EH (cell line): ENCODE measurements at regions not wholly inside any gene's neighbourhood (a gene's known extent, or its start where the extent isn't known, plus 50 kb on each side); places are given as distances from the start of the nearest gene placed in this dataset.
"Not testable (repeated sequence)": the region's sequence is repeated elsewhere in the genome, so short reads cannot be mapped to it uniquely, and the experiment has no call there.

Experiments
- DNase-seq: peaks from one replicate; pipeline ENCODE4 v3.0.0-alpha.2; 2015; ENCODE audit warnings: low read depth

DNA sequence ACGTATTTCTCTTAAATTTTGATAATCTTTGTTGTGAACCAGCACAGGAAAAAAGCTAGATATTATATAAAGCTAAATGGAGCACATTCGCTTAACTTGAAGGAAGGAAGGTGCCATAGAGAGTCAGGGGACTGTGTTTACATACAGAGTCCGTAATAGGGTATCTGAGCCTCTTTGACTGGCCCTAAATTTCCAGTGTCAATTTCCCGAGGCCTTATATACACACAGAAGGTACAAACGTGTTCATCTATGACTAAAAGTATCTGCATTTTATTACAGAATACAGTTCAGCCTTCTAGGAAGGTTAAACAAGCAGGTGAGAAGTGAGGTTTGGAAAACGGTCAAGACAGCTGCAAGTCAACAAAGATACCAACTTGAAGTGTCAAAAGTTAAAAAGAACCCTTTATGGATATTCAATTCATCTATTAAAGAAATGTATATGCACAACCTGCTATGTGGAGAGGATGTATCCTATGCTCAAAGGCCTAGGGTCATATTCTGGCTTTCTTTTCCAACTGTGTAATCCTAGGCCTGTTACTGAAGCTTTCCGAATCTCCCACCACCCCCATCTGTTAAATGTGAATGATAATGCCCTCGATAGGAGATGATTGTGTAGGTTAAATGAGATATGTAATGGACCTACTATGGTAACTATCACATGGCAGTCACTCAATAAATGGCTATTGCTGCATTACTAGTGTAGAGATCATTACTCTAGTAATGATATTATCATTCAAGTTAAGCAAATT, 263.7 kb upstream of the MAF start:
- no peak for DNase-seq

DNA sequence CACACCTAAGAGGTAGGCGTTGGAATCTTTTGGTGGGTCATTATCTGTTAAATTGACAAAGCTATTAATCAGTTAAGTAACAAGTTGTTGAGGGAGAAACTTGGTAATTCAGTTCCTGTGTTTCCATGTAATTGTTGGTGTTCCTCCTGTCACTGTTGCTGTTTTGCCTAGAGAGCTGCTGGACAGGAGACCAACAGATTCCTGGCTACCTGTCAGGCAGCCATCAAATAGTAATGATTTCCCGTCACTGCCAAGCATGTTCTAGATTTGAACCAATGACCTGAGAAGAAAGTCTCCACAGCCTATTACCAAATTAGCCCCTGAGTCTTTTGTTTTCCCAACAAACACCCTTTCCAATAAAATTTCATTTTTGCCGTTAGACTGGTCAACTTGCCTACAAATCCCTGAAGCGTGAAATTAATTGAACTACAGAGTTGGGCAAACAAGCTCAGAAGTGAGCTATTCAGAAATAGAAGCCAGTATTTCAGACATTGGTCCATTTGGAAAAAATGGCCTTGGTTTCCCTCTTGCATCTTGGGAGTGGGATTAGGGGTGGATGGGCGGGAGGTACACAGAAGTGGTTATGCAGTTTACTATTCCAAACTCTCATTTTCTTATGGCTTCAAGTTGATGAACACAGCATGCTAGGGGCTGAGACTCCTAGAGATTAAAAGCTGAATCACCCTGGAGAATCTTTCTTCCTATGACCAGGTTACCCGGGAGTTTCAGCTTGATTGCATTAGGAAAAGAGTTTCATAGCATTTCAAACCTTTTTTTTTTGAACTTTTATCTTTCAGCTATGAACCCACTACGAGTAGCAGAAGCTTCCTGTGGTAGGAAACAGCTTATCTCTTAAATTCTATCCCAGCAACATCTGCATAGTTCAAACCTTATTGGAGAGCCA, 262.8 kb upstream of the MAF start:
- no peak for DNase-seq

DNA sequence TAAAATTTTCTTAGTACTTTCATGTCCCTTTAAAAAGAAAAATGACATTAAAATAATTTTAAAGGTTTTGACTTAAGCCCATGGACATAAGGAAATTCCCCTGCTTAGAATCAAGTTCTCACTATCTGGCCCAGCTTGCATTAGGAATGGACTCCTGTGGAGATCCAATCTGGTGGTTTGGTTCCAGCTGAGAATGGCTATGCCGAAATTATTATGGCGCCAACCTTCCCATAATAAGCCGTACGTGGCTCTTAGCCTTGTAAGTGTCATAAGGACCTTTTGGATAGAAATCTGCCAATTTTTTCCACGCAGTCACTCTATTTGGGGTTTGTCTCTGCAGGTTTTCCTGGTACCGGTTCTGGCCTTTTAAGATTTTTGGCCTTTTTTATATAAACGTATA, 262.1 kb upstream of the MAF start:
- DNase-seq = no peak

DNA sequence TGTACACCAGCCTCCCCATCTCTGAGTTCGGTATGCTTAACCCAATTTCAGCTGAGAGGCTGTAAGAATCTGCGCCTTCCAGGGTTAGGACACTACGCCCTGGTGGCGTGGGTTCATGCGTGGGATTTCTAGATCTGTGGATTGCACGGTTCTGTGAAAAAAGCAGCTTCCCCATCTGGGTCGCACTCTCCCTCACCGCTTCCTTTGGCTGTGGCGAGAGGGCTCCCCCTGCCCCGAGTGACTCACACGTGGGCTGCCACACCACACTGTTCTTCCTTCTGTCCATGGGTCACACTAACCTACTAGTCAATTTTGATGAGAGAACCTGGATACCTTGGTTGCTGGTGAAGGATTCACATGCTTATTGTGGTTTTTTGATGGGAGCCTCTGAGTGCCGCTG, 256.0 kb upstream of the MAF start:
- no peak for DNase-seq

DNA sequence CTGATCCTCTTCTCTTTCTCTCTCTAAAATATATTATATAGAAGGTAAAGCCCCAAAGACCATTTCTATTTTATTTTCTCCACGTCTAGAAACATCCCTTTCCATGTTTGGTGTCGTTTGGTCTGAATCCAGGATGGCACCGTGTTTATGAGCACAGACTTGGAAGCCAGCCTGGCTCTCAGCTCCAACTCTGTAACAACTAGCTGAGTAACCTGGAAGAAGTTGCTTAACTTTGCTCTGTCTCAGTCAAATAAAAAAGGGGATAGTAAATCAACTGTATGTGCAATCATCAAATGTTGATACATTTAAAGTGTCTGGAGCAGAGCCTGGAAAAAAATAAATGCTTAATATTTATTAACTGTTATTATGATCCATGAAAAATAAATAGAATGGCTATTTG, 249.8 kb upstream of the MAF start:
- no peak for DNase-seq

DNA sequence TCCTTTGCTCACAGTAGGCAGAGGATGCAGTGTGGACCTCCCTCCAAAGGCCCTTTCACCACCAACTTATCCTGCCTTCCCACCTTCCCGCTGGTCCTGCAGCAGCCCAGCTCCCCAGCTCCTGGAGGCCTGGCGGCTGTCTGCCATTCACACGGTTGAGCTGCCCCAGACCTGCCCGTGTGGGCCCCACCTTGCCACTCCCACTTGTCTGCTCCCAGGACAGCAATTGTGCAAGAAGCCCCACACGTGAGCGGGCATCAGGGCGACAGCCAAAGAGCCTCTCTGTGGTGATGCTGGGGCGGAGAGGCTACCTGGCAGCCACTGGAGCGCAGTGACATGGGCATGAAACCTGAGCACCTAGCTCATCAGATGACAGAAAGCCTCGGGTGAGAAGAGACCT, 248.6 kb upstream of the MAF start:
- no peak for DNase-seq

DNA sequence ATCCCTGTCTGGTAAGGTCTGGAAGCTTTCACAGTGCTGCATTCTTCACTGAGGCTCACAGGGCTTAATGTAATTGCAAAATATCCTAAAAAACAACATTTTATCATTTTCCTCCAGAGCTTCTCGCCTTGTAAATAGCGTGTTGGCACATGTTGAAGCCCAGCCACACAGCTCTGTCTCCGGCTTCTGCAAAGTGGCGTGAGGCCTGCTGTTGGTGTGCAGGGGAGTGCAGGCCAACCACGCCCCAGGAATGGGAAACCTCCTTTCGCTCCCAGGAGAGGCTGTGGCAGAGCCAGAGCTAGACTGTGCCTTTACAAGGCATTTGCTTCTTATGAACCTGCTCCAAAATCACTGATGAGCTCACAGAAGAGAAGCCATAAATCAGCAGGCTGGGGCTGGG, 248.2 kb upstream of the MAF start:
- DNase-seq = no peak

DNA sequence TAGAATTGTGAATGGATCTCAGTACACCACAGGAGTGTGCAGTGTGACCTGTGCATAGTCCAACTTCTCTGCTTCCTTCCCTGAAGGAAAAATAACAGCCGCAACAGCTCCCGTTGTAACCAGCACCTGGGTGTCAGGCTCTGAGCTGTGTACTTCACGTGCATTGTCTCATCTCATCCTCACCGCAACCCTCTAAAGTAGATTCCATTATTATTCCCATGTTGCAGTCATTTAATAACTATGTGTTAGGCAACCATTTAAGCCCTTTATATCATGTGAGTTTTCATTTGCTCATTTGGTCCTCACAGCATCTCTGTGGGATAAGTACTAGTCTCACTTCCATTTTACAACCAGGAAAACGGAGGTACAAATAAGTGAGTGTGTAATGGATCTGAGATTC, 247.0 kb upstream of the MAF start:
- no peak for DNase-seq

DNA sequence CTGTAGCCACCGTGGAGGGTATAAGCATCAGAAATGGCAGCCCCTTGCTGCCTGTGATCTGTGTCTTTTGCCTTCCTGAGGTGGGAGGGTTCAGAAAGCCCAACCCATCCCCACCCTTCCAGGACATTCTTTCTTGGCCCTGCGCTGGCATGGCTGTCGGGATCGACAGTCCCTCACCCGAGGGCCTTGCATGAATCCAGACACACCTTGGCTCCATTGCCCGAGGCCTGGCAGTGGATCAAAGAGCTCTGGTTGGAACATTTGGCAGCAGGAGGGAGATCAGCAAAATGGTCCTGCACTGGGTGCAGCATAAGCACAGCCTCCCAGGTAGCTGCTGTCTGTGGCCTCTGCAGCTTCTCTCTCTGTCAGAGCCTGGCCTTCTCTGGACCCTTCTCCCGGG, 246.6 kb upstream of the MAF start:
- no peak for DNase-seq

DNA sequence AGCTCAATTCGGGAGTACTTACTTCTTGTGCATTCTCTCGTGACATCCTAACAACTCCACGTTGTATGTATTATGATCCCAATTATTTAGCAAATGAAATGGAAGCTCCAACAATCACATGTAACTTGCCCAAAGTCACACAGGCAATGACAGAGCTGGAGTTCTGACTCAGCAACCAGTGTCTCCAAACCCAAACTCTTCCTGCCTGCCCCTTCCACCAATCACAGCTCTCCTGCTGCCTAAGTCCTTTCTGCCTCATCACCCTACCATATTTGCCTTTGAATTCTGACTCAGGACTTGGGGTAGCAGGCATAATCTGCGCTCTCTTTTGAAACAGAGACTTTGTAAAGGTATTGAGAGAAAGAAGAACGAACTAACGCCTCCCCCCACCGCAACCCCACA, 245.2 kb upstream of the MAF start:
- no peak for DNase-seq

DNA sequence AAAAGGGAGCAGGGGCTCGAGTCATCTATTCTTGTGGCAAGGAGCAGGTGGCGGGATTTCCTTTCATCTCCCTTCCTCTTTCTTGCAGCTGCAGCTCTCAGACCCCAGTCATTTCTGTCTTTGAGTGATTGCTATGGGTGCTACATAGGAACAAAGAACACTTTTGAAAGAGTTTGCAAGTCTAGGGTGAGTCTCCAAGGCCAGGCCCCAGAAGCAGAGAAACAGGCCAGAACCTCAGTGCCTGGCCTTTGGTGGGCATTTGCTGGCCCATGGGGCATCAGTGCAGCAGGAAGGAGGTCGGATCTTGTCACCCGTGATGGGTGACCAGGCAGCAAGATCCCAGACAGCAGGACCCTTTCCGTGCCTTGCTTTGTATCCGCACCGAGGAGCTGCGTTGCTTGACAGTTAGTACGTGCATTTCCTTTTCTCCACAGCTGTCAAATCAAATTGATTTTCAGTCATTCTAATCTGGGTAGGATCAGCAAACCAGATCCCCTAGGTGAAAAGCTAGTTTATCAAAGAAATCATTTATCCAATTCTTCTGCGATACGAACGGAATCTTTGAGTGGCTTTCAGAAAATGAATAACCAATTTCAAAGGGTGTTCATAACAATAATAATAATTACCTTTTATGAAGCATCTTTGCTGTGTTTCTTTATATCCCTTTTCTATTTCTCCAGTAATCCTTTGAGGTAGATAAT, 244.6 kb upstream of the MAF start:
- DNase-seq = no peak

DNA sequence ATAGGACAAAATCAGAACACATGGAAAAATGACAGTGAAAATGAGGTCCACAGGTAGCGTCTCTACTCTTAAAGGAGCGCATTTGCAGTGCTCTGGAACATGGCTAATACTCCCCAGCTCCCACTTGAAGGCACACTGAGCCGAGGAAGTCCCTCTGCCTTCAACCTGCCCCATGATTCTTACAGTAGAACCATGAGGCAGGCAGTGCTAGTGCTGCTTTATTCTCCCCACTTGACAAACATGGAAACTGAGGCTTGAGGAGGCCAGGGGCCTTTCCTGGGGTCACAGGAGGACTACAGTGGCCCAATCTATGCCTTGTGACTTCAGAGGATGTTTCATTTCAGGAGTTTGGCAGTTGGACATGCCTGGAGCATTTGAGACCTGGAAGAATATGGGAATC, 244.1 kb upstream of the MAF start:
- DNase-seq = no peak

DNA sequence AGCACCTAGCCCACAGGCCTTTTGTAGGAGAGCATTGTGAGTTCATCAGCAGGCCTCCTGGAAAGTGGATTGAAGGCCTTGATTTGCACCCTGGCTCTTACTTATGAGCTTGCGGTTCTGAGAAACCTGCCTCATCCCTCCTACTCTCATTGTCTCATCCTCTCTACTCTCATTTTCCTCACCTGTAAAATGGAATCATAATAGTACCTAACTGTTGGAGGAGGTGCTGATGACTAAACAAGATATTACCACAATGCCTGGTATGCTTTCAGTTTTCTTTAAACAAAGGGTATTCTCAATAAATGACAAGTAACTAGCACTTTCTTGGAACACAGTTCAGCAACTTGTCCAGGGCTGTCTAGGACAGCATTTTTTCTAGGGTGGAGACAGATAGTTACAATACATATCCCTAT, 243.1 kb upstream of the MAF start:
- no peak for DNase-seq

DNA sequence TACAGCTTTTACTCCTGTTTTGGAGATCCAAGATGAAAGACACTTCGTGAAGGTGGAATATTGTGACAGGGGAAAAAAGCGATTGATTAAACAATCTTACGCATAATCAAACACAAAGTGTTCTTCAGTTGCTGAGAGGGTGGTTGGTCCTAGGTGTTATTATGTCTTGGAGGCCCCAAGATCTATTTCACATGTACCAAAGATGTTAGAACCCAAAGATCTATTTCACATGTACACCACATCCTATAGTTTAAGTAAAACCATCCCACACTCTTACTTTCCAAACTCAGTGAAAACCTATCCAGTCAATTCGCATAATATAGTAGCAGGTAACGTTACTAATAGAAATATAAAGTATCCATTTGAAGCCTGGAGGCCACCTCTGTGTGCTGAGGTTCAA, 242.6 kb upstream of the MAF start:
- no peak for DNase-seq

DNA sequence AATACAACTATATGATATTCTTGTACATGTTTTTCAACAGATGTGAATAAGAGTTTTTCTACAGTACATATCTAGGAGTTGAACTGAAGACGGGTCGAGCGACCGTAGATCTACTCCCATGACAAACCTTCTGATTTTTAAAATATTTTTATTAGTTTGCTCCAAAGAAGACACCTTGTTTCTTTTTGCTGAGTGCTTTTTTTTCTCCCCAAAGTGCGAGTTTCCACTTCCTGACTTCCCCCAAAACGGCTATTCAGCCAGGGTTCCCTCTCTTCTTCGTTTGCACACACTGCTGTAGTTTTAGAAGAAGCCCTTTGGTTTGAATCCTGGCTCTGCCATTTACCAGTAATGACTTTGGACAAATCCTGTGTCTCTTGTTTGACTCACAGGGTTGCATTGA, 241.7 kb upstream of the MAF start:
- DNase-seq = no peak

DNA sequence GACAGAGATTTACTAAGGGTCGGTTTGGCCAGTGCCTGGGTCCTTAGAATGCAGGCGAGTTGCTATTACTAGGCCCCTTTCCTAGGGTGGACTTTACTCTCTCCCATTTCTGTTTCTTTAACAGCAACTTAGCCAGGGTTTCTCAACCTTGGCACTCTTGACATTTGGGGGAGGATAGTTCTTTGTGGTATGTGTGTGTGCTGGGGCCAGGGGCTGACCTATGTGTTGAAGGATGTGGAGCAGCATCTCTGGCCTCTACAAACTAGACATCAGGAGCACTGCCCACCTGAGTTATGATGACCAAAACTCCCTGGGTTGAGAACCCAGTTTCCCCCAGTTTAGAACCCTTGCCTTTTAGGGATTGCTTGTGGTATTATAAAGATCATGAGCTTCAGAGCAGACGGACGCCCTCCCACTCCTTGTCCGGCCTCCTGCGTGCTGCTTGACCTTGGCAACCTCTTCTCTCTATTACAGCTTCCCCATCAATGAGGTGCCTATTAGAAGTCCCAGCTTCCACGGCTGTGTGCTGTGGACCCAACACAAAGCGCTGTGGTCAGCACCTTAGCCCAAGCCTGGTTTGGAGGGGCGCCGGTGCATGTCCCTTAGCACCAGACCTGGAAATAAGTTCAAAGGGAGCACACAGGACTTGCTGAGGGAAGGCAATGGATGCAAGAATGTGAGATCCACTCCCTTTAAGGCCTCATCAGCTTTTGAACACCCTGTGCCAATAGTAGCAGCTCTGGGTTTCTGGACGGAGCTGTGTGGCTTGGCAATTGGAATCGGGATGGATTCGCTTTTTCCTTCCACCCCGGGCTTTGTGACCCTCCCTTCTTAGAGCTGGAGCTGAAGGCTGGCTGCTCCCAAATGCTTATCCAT, 239.2 kb upstream of the MAF start:
- no peak for DNase-seq

DNA sequence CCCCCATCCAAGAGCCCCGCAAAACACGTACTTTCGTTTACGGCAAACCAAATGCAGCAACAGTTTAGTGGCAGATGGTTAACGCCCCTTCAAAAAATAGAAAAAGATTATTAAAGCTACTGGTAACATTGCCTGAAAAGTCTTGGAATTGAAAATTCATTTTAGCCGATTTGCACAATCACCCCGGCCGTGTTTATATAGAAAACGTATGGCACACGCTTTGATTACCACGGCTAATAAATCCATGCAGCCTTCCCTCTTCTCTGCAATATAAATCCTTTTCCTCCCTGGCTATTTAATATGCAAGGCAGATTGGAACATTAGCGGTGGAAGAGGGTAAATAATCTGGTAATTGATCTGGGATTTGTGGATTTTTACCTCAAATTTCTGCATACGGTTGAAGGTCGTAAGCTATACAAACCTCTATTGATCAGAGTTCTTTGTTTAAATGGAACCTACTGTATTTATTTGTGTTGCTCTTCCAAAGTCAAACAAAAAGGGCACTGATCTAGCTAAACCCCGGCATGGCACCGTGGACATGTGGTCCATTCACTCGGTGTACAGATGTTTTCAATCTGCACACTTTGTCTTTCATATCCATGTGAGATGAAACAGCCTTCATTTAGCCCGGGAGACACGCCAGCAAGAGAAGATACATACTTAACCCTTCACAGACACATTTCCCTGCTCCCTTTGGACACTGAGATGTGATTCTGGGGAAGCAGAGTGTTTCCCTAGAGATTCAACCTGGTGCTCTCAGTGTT, 238.1 kb upstream of the MAF start:
- DNase-seq = no peak

DNA sequence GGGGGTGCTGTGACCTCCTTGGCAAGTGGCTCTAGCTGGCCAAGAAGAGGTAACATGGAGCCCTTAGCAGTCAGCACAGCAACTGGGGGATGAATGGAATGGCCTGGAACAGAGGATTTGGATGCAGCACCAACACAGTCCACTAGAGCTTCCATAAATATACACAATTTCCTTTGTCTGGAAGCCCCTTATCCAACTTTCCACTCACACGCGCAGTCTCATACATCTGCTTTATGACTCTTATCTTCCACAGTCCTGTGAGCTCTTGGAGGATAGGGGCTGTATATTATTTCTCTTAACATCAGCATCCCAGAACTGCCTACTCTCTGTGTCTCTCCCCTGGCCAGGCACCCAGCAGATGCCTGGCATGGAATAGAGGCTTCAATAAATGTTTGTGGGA, 235.6 kb upstream of the MAF start:
- no peak for DNase-seq

DNA sequence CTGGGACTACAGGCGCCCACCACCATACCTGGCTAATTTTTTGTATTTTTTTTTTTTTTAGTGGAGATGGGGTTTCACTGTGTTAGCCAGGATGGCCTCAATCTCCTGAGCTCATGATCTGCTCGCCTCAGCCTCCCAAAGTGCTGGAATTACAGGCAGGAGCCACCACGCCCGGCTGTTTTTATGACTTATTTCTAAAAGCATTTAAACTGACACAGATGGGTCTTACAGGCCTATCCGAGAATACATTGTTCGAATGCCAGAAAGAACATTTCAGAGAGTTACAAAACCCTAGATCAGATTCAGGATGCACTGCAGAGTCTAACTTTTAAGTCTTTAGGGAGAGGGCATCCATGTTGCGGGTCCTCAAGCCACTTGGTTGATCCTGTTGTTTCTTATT, 234.7 kb upstream of the MAF start:
- no peak for DNase-seq

DNA sequence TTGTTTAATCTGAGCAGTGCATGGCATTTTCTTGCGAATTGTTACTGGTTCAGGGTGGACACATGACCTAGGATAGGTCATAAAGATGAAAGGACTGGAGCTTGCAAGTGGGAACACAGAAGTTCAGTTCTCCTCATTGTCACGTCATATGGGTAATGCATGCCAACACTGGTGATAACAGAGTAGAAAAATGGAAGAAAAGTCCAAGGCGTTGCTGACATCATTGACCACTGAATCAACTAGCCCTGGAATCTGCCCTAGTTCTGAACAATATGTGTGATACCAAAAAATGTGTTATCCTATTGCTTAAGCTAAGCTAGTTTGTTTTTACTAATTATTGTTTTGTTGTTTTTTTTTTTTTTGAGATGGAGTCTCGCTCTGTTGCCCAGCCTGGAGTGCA, 234.2 kb upstream of the MAF start:
- no peak for DNase-seq

DNA sequence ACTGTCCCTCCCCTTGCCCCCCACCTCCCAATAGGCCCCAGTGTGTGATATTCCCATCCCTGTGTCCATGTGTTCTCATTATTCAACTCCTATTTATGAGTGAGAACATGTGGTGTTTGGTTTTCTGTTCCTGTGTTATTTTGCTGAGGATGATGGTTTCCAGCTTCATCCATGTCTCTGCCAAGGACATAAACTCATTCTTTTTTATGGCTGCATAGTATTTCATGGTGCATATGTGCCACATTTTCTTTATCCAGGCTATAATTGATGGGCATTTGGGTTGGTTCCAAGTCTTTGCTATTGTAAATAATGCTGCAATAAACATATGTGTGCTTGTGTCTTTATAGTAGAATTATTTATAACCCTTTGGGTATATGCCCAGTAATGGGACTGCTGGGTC, 233.5 kb upstream of the MAF start:
- DNase-seq = not testable (repeated sequence)
